T-helper 17 cell (primary cell): ENCODE measurements at regions not wholly inside any gene's neighbourhood (a gene's known extent, or its start where the extent isn't known, plus 50 kb on each side); places are given as distances from the start of the nearest gene placed in this dataset.

Experiments
- ATAC-seq: fragments of 150-1000 bp; cut with Tn5 transposase; 2 replicates; pipeline ENCODE4 v1.10.0; 2021; ENCODE audit warnings: mild to moderate bottlenecking, moderate library complexity
- DNase-seq, 3 donors: peaks; one replicate each; pipeline versions ENCODE4 v3.0.0 to v3.0.0-alpha.2; 2020 to 2021
- H3K9me3 ChIP-seq: one replicate; pipeline ENCODE4 v1.7.0; 2013; ENCODE audit warnings: low read length, mild to moderate bottlenecking; ENCODE audit not compliant: control insufficient read depth, poor library complexity, severe bottlenecking
- H3K27ac Mint-ChIP-seq: one replicate; pipeline ENCODE4 v1.8.0; 2022; ENCODE audit warnings: mild to moderate bottlenecking, moderate library complexity, mixed read lengths
- H3K27me3 Mint-ChIP-seq: one replicate; pipeline ENCODE4 v1.8.0; 2022; ENCODE audit warnings: mixed read lengths
- H3K36me3 Mint-ChIP-seq: one replicate; pipeline ENCODE4 v1.8.0; 2022; ENCODE audit warnings: low read depth, mixed read lengths
- H3K4me1 Mint-ChIP-seq: one replicate; pipeline ENCODE4 v1.8.0; 2022; ENCODE audit warnings: mild to moderate bottlenecking, mixed read lengths
- H3K4me3 Mint-ChIP-seq: one replicate; pipeline ENCODE4 v1.8.0; 2022; ENCODE audit warnings: mild to moderate bottlenecking, moderate library complexity, mixed read lengths

DNA sequence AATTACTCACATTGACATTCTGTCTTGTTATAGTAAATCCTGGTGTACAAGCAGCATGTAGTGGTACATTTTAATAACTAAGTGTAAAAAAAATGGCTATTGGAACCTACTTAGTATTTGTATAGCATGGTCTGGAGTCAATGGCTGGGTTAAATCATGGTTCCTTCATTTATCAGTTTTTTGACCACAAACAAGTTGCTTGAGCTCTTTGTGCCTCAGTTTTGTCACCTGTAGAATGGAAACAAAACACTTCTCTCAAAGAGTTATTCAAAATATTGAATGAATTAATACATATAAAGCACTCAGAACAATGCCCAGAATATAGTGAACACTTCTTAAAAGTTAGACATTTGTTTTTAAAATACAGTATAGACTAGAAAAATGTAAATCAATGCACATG, 93.2 kb upstream of the HS3ST5 start:
- Mint-ChIP-seq H3K36me3 (no peaks in the 10 kb centered on the region), H3K27ac (no peak overlapping the region), H3K27me3 (no peaks in the 10 kb centered on the region), H3K4me1 (no peaks in the 10 kb centered on the region), H3K4me3 (no peak overlapping the region)
- ATAC-seq = no peak
- H3K9me3 ChIP-seq = no peaks in the 10 kb centered on the region
- DNase-seq = no peak

- no peaks in the 10 kb centered on the region for H3K9me3 ChIP-seq
- no peaks in the 10 kb centered on the region for H3K36me3 Mint-ChIP-seq
- H3K27me3 Mint-ChIP-seq = no peaks in the 10 kb centered on the region
- DNase-seq (no peak), ATAC-seq (no peak)
- no peak overlapping the region for H3K4me3 Mint-ChIP-seq
- H3K27ac Mint-ChIP-seq = no peak overlapping the region
- no peaks in the 10 kb centered on the region for H3K4me1 Mint-ChIP-seq
These were observed 89.6 kb upstream of the HS3ST5 start for GRCh38 chr6:114432400-114432799.

DNA sequence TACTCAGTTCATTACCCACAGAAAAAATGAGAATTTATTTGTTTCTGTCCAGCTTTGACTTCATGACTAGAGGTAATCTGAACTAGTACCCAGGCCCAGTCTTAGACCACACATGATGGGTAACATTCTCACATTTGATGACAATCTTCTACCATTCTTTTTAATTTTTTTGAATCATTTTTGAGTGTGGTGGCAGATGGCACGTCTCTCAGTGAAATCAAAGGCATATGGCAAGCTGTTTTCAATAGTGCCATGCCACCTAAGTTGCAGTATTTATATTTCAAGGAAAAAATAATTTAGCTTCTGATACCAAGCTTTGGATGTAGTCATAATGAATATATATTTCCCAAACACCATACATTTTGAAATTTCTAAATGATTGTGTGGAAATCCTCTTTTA, 88.8 kb upstream of the HS3ST5 start:
- DNase-seq (no peak), ATAC-seq (no peak)
- H3K9me3 ChIP-seq = no peaks in the 10 kb centered on the region
- Mint-ChIP-seq H3K4me3 (no peak overlapping the region), H3K27ac (no peak overlapping the region), H3K27me3 (no peaks in the 10 kb centered on the region), H3K36me3 (no peaks in the 10 kb centered on the region), H3K4me1 (no peaks in the 10 kb centered on the region)

- H3K4me1 Mint-ChIP-seq = no peaks in the 10 kb centered on the region
These were observed 87.8 kb upstream of the HS3ST5 start for GRCh38 chr6:114430534-114431124.

GRCh38 chr6:114428341-114428740, 85.5 kb upstream of the HS3ST5 start:
- H3K36me3 Mint-ChIP-seq = no peaks in the 10 kb centered on the region
- ATAC-seq (no peak), DNase-seq (no peak)
- no peak overlapping the region for H3K4me3 Mint-ChIP-seq
- no peaks in the 10 kb centered on the region for H3K27me3 Mint-ChIP-seq
- H3K27ac Mint-ChIP-seq = no peak overlapping the region
- H3K9me3 ChIP-seq = no peaks in the 10 kb centered on the region
- no peaks in the 10 kb centered on the region for H3K4me1 Mint-ChIP-seq

More at GRCh38 chr6:114430534-114431124, 87.8 kb upstream of the HS3ST5 start:
- no peaks in the 10 kb centered on the region for H3K9me3 ChIP-seq
- ATAC-seq (no peak), DNase-seq (no peak)
- H3K27me3 Mint-ChIP-seq = no peaks in the 10 kb centered on the region
- H3K36me3 Mint-ChIP-seq = no peaks in the 10 kb centered on the region
- no peak overlapping the region for H3K27ac Mint-ChIP-seq
- H3K4me3 Mint-ChIP-seq = no peak overlapping the region

- DNase-seq = no peak
- H3K36me3 Mint-ChIP-seq = no peaks in the 10 kb centered on the region
- H3K27ac Mint-ChIP-seq = no peak overlapping the region
- H3K4me3 Mint-ChIP-seq = no peak overlapping the region
- H3K27me3 Mint-ChIP-seq = no peaks in the 10 kb centered on the region
- no peaks in the 10 kb centered on the region for H3K9me3 ChIP-seq
- no peak for ATAC-seq
- no peaks in the 10 kb centered on the region for H3K4me1 Mint-ChIP-seq
These were observed 78.4 kb upstream of the HS3ST5 start for GRCh38 chr6:114421199-114421598.

- no peaks in the 10 kb centered on the region for H3K36me3 Mint-ChIP-seq
- no peaks in the 10 kb centered on the region for H3K27me3 Mint-ChIP-seq
- DNase-seq (no peak), ATAC-seq (no peak)
- H3K27ac Mint-ChIP-seq = no peak overlapping the region
- H3K4me3 Mint-ChIP-seq = no peak overlapping the region
- no peaks in the 10 kb centered on the region for H3K9me3 ChIP-seq
- no peaks in the 10 kb centered on the region for H3K4me1 Mint-ChIP-seq
These were observed 76.4 kb upstream of the HS3ST5 start for GRCh38 chr6:114419175-114419574.

DNA sequence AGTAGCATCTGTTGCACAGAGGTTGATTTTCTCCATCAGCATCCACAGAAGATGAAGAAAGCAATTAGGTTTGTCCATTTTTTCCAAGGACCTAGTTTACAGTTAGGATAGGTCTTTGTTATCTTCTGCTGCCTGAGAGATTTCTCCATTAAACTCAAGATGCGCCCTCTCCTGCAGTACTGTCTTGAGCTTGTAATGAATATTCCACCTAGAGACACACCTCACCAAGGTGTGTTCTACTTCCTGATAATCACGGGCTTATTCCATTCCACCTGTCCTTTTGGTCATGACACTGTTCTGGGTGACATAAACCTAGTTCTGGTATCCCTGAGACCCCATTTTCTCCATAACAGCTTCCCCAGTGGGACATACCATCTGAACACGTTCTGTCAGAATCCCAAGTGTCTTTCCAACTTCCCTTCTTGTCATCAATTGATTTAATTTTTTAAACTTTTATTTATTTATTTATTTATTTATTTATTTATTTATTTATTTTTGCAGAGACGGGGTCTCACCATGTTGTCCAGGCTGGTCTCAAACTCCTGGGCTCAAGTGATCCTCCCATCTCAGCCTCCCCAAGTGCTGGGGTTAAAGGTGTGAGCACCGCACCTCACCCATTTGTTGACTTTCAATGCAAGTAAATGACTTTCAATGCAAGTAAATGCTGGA, 75.6 kb upstream of the HS3ST5 start:
- Mint-ChIP-seq H3K4me1 (no peaks in the 10 kb centered on the region), H3K4me3 (no peak overlapping the region), H3K27me3 (no peaks in the 10 kb centered on the region), H3K36me3 (no peaks in the 10 kb centered on the region), H3K27ac (no peak overlapping the region)
- ATAC-seq = no peak
- DNase-seq = no peak
- H3K9me3 ChIP-seq = no peaks in the 10 kb centered on the region

GRCh38 chr6:114407426-114408035, 64.7 kb upstream of the HS3ST5 start:
- H3K36me3 Mint-ChIP-seq = no peaks in the 10 kb centered on the region
- no peaks in the 10 kb centered on the region for H3K4me1 Mint-ChIP-seq
- H3K4me3 Mint-ChIP-seq = no peak overlapping the region
- no peak for DNase-seq
- H3K9me3 ChIP-seq = no peaks in the 10 kb centered on the region
- H3K27me3 Mint-ChIP-seq = no peaks in the 10 kb centered on the region
- H3K27ac Mint-ChIP-seq = no peak overlapping the region
- no peak for ATAC-seq

DNA sequence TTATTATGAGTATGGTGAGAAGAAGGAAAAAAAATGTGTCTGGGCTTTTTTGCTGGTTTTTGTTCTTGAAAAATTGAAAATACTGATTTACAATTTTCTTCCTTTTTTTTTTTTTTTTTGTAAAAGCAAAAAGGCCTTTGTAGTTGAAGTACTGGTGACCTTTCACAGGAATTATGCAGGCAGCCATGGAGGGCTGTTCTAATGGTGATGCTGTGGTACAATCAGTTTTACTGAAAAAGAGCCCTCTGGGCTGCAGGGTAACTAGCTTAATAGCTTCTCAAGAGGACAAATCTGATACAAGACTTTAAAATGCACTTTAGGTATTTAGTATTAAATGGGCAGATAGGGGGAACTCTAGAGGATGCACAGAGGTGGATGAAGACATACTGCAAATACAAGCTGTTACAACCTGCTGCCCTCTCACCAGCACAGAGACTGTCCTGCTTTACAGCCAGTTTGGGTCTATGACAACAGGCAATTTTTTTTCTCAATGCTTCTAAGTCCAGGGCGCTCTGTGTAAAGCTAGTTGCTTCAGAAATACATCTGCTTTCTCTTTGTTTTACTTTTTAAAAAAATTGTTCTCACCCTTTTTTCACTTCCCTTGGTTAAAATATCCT, 61.6 kb upstream of the HS3ST5 start:
- no peaks in the 10 kb centered on the region for H3K27me3 Mint-ChIP-seq
- DNase-seq = no peak
- no peaks in the 10 kb centered on the region for H3K4me1 Mint-ChIP-seq
- H3K4me3 Mint-ChIP-seq = no peak overlapping the region
- ATAC-seq = no peak
- H3K27ac Mint-ChIP-seq = no peak overlapping the region
- no peaks in the 10 kb centered on the region for H3K9me3 ChIP-seq
- H3K36me3 Mint-ChIP-seq = no peaks in the 10 kb centered on the region

GRCh38 chr6:114403858-114404257, 61.0 kb upstream of the HS3ST5 start:
- Mint-ChIP-seq H3K27ac (no peak overlapping the region), H3K4me1 (no peaks in the 10 kb centered on the region), H3K4me3 (no peak overlapping the region), H3K36me3 (no peaks in the 10 kb centered on the region), H3K27me3 (no peaks in the 10 kb centered on the region)
- no peaks in the 10 kb centered on the region for H3K9me3 ChIP-seq
- ATAC-seq = no peak
- no peak for DNase-seq

DNA sequence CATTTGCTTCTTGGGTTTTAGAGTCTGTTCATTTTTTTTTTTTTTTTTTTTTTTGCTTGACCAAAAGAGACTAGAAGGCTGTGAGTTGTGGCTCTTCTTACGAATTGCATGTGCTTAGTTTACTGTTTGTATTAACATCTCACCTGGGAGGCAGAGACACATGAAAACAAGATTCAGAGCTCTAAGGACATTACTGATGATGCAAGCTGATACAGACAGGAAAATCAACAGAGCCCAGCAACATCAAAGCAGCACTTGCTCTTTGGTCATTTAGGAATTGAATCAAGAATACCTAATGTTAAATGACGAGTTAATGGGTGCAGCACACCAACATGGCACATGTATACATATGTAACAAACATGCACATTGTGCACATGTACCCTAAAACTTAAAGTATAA, 55.7 kb upstream of the HS3ST5 start:
- H3K27me3 Mint-ChIP-seq = no peaks in the 10 kb centered on the region
- no peak for ATAC-seq
- no peak for DNase-seq
- no peaks in the 10 kb centered on the region for H3K4me1 Mint-ChIP-seq
- H3K9me3 ChIP-seq = no peaks in the 10 kb centered on the region
- H3K27ac Mint-ChIP-seq = no peak overlapping the region
- no peaks in the 10 kb centered on the region for H3K36me3 Mint-ChIP-seq
- H3K4me3 Mint-ChIP-seq = no peak overlapping the region
